Stimulated activated naive CD8-positive, alpha-beta T cell treated with anti-CD3 and anti-CD28 coated beads, Interleukin-15, amount 100 ng/mL, for 72 hours (primary cell): ENCODE measurements at regions not wholly inside any gene's neighbourhood (a gene's known extent, or its start where the extent isn't known, plus 50 kb on each side); places are given as distances from the start of the nearest gene placed in this dataset.

Experiments
- ATAC-seq: fragments of 150-1000 bp; cut with Tn5 transposase; 2 replicates; pipeline ENCODE4 v1.10.0; 2021; ENCODE audit warnings: mild to moderate bottlenecking, moderate library complexity
- DNase-seq, 2 donors: peaks; one replicate each; pipeline ENCODE4 v3.0.0; 2021 to 2022
- H3K27ac Mint-ChIP-seq, 2 donors: one replicate each; pipeline ENCODE4 v1.8.0; 2022; ENCODE audit warnings: mild to moderate bottlenecking in 2 of 2, mixed read lengths in 2 of 2, moderate library complexity in 2 of 2
- H3K27me3 Mint-ChIP-seq: one replicate; pipeline ENCODE4 v1.8.0; 2022; ENCODE audit warnings: mixed read lengths
- H3K4me1 Mint-ChIP-seq: one replicate; pipeline ENCODE4 v1.8.0; 2022; ENCODE audit warnings: mild to moderate bottlenecking, mixed read lengths
- H3K4me3 Mint-ChIP-seq, 2 donors: one replicate each; pipeline ENCODE4 v1.8.0; 2022; ENCODE audit warnings: mild to moderate bottlenecking in 2 of 2, mixed read lengths in 2 of 2, moderate library complexity in 1 of 2
- H3K9me3 Mint-ChIP-seq, 2 donors: one replicate each; pipeline ENCODE4 v1.8.0; 2022; ENCODE audit warnings: mixed read lengths in 2 of 2

DNA sequence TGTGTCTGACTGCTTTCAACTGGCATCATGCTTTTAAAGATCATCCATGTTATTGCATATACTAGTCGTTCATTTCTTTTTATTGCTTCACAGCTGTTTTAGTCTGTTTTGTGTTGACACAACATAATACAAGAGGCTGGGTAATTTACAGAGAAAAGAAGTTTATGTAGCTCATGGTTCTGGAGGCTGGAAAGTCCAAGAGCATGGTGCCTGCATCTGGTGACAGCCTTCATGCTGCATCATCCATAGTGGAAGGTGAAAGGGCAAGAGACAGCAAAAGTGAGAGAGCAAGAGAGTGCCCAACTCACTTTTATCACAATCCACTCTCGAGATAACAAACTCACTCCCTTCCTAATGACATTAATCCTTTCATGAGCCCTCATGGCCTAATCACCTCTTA lies 198.4 kb downstream of the NSG2 start:
- H3K4me3 Mint-ChIP-seq = no peak overlapping the region
- DNase-seq = no peak
- ATAC-seq = no peak
- peaks cover 9% of the 10 kb centered on the region for H3K27me3 Mint-ChIP-seq
- H3K27ac Mint-ChIP-seq = no peak overlapping the region
- H3K4me1 Mint-ChIP-seq = no peaks in the 10 kb centered on the region
- H3K9me3 Mint-ChIP-seq = peaks cover 10 to 24% of the 10 kb centered on the region in 2 donors

DNA sequence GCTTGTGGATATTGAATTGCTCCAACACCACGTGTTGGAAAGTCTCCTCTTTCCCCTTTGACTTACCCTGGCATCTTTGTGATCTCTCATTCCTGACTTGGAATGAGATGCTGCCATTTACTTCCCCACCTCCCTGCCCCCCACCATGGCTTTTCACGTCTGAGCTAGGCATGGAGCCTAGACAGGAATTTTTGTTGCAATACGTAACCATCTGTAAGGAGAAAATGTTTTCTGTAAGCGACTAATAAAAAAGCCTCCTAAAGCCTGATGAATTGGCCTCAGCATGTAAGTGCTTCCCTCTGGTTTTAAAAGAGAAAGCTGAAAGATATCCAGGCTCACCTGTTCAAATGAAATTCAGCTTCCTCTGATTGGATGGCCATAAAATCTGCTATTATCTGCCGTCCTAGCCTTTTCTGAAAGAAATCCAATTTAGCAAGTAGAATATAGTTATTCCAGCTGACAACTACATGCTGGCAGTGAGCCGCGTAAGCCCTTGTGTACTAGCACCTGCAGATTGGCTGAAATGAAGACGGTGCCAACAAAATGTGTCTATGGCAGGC lies 200.1 kb downstream of the NSG2 start:
- Mint-ChIP-seq H3K4me3 (no peak overlapping the region), H3K27me3 (no peaks in the 10 kb centered on the region), H3K9me3 (peaks cover 4 to 12% of the 10 kb centered on the region in 2 donors), H3K4me1 (no peaks in the 10 kb centered on the region), H3K27ac (no peak overlapping the region)
- ATAC-seq (no peak), DNase-seq (no peak)

DNA sequence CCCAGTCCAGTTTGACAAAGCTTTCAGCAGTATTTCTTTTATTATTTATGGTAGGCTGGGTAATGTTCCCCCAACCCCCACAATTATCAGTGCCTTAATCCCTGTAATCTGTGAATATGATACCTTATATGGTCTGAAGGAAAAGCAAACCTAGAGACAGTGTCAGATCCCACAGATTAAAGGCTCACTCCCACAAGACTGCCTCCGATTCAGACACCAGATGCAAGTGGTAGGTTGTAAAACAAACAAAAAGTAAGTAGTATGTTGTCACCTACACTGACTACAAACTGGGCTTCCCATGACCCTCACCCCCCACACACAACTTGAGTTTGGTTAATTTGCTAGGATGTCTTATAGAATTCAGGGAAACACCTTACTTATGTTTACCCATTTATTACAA lies 201.2 kb downstream of the NSG2 start:
- ATAC-seq (no peak), DNase-seq (no peak)
- Mint-ChIP-seq H3K27ac (no peak overlapping the region), H3K27me3 (no peaks in the 10 kb centered on the region), H3K4me3 (no peak overlapping the region), H3K4me1 (no peaks in the 10 kb centered on the region), H3K9me3 (peaks cover 4 to 12% of the 10 kb centered on the region in 2 donors)

DNA sequence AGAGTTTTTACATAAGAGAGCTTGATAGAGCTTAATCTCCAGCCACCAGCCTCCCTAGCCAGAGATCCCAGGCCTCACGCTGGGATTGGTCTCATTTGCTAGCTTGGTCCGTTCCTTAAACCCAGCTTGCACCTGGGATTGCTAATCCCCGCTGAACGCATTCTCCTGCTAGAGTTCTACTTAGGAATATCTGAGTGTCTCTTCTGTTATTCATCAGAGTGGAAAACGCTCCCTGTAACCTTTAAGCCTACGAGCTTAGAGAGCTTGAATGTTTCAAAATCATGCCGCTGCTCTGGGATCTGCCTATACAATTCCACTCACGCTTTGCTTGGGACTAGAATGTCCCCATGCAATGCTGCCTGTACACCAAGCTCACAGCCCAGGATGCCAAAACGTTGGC lies 201.8 kb downstream of the NSG2 start:
- H3K4me3 Mint-ChIP-seq = no peak overlapping the region
- H3K27me3 Mint-ChIP-seq = no peaks in the 10 kb centered on the region
- H3K4me1 Mint-ChIP-seq = no peaks in the 10 kb centered on the region
- ATAC-seq = no peak
- DNase-seq = no peak
- no peak overlapping the region for H3K27ac Mint-ChIP-seq
- H3K9me3 Mint-ChIP-seq = peaks cover 4 to 12% of the 10 kb centered on the region in 2 donors

DNA sequence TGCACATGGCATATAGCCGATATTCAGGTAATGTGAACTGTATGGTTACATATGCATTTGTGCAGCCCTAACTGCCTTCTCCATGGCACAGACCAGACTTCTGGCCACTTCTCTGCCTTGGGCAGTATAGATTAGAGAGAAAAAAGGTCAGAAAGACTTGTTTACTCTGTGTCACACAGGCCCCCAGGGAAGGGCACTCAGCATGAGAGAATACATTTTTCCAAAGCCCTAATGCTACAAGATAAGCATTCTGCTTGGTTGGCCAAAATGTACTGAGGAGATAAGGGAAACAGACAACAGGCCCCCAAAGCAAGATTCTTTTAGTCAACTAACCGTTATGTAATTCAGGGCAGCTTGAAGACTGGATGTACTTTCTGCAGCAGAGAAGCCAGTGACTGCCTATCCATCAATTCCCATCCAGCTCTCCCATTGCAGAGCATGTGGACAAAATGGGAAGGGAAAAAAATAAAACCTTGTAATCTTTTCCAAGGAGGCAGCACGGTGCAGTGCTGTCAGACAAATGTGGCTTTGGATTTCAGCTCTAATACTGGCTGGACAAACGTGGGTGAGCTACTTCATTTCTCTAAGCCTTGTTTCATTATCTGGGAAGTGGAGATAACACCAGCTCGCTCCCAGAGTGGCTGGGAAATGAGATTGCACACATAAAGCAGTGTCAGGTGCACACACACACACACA lies 205.9 kb downstream of the NSG2 start:
- Mint-ChIP-seq H3K4me3 (no peak overlapping the region), H3K27ac (no peak overlapping the region), H3K4me1 (no peaks in the 10 kb centered on the region), H3K27me3 (no peaks in the 10 kb centered on the region), H3K9me3 (peaks cover 4 to 6% of the 10 kb centered on the region in 2 donors)
- ATAC-seq (no peak), DNase-seq (no peak)

DNA sequence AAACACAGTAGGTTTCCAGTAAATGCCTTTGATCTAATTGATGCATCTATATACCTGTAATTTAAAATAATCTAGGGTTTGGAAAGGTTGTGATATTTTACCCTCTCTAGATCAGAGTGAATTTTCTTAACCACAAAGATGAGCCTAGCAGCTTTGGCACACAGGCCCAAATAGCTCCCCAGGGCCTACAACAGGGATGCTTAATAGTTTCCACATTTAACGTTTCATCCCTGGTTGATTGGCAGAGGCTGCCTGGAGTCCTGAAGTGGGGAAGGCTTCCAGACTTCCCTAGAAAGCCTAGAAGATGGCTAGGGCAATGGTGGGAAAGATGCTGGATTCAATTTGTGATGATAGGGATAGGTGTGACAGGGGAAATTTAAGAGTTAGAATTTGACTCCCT lies 206.6 kb downstream of the NSG2 start:
- DNase-seq (no peak), ATAC-seq (no peak)
- no peaks in the 10 kb centered on the region for H3K27me3 Mint-ChIP-seq
- H3K9me3 Mint-ChIP-seq = peaks cover 4 to 6% of the 10 kb centered on the region in 2 donors
- H3K4me1 Mint-ChIP-seq = no peaks in the 10 kb centered on the region
- H3K4me3 Mint-ChIP-seq = no peak overlapping the region
- no peak overlapping the region for H3K27ac Mint-ChIP-seq

DNA sequence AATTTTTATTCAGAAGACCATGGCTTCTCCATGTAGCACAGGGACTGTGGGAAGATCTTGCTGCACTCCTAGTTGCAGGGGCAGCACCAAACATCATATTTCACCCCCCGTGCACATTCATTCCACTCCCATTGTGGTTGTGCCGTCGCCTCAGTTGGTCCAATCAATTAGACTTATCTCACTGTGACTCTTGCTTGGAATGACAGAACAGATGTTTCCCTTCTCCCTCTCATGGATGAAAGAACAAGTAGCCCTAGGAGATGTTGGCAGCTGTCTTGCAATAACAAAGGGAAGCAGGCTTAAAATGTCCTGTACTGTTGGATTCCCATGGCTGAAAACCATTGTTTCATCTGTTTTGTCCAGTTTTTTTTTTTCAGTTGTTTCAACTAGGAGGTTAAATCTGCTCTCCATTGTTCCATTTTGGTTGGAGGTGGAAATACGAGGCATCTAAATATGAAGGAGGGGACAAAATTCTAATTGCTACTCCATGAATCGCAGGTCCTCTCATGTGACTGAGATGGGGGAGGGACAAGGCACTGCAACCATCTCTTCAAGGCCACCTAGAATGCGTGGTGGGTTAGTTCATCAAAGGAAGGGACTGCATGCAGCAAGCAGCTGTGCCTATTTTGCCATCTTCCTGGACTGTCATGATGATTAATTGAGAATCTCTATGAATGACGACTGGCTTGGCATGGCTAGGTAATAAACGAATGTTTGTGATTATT lies 214.4 kb downstream of the NSG2 start:
- H3K9me3 Mint-ChIP-seq = no peaks in the 10 kb centered on the region
- DNase-seq (no peak), ATAC-seq (no peak)
- peaks cover 21% of the 10 kb centered on the region for H3K27me3 Mint-ChIP-seq
- H3K4me1 Mint-ChIP-seq = no peaks in the 10 kb centered on the region
- H3K4me3 Mint-ChIP-seq = no peak overlapping the region
- H3K27ac Mint-ChIP-seq = no peak overlapping the region

DNA sequence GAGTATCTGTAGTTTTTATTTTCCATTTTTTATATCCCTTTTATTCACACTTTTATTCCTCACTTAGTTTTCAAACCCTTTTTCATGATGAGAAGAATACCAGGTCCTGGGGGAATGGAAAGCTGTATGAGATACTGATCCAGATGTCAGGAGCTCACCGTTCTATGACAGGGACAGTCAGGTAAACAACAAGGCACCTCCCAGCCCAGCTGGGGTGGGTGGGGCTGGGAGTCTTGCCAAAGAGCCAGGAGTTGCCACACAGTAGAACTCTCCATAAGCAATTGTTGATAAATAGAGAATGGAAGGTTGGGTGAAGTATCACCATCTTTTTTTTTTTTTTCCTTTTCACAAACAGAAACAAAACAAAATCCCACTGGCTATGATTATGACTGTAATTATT lies 225.8 kb downstream of the NSG2 start:
- ATAC-seq (no peak), DNase-seq (no peak)
- peaks cover 13 to 26% of the 10 kb centered on the region in 2 donors for H3K9me3 Mint-ChIP-seq
- peaks cover 9% of the 10 kb centered on the region for H3K27me3 Mint-ChIP-seq
- no peaks in the 10 kb centered on the region for H3K4me1 Mint-ChIP-seq
- no peak overlapping the region for H3K27ac Mint-ChIP-seq
- no peak overlapping the region for H3K4me3 Mint-ChIP-seq

DNA sequence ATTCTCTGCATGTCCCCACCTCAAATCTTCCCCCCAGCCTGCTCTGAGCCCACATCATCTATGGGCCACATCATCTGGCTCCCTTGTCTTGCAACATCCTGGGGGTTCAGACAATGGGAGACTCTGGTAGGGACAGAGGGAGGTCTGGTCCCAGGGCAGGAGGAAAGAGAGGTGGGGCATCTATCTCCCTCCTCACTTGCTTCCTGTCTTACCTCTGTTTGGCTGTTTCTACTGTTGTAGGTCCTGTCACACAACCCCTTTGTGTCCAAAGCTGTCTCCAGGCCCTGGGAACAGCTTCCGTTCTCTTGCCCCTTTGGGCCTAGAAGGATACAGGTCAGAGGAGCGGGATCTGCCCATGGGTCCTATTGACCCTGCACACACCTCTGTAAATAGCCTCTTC lies 227.2 kb downstream of the NSG2 start:
- Mint-ChIP-seq H3K9me3 (peaks cover 8 to 21% of the 10 kb centered on the region in 2 donors), H3K27me3 (peaks cover 9% of the 10 kb centered on the region), H3K4me3 (no peak overlapping the region), H3K27ac (no peak overlapping the region), H3K4me1 (no peaks in the 10 kb centered on the region)
- DNase-seq = no peak
- no peak for ATAC-seq

DNA sequence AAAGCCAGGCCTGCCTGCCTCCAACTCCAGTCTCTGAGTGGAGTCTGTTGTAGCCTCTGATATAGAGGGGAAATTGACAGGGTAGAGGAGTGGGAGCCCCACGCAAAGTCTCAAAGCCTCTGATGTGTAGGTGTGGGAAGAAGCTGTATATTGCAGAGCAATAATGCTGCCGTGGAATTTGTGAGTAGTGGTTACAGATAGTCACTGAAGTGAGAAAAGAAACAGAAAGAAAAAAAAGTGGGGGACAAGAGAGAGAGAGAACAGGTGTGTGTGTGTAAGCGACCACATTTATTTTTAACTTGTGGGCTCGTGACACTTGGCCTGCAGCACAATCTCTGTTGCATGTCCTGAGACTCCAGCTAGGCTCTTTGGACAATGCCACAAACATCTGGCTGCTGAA lies 227.8 kb downstream of the NSG2 start:
- no peak overlapping the region for H3K4me3 Mint-ChIP-seq
- H3K27ac Mint-ChIP-seq = no peak overlapping the region
- DNase-seq = no peak
- no peaks in the 10 kb centered on the region for H3K4me1 Mint-ChIP-seq
- peaks cover 7 to 20% of the 10 kb centered on the region in 2 donors for H3K9me3 Mint-ChIP-seq
- no peak for ATAC-seq
- peaks cover 9% of the 10 kb centered on the region for H3K27me3 Mint-ChIP-seq

DNA sequence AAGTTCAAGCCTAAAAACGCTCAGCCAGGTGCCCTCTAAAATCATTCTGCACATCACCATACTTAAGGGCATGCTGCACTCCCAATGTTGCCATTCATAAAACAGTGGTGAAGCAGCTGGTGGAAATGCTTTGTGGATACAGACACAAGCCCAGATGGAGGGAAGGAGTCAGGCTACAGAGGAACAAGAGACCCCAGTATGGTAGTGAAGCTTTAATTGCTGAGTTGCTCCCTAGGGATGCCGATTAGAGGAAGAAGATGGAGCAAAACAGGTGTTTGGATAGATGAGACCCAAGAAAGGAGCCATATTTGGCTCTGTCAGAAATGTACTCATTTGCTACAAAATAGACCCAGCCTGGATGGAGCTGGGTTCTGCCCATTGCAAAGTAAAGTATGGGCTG lies 230.5 kb downstream of the NSG2 start:
- H3K4me1 Mint-ChIP-seq = no peaks in the 10 kb centered on the region

DNA sequence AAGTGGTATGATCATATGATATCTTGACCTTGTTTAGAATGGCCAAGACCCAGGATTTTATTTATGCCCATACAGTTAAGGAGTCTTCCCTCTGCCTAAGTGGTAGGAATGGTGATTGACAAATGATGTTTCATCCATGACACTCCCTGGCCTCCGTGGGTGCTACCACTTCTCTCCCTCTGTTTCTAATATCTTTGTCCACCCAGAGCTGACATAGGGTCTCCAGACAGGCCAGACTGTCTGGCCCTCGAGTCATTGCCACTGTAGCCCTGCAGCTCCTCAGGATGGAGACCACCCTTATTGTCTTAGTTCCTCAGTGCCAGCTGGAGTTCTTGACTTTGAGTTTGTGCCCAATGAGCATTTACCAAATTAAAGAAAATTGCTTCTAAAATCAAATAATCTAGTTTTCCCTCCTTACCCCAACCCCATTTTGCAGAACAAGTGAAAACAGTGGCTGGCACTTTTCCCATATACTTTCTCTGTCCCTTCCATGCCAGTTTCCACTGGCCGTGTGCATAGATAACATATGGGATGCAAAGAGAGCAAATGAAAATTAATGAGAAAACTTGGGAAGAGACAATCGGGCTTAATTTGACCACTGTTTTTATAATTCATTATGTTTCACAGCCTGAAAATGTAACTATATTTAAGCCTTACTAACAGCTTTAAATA lies 235.7 kb downstream of the NSG2 start:
- Mint-ChIP-seq H3K27ac (no peak overlapping the region), H3K27me3 (peaks cover 29% of the 10 kb centered on the region), H3K4me1 (no peaks in the 10 kb centered on the region), H3K9me3 (peaks cover 0 to 5% of the 10 kb centered on the region in 2 donors), H3K4me3 (no peak overlapping the region)
- DNase-seq (no peak), ATAC-seq (no peak)

More for the DNA sequence above, 230.5 kb downstream of the NSG2 start:
- Mint-ChIP-seq H3K27ac (peak overlapping the region in 1 of 2 donors; percentile 43), H3K27me3 (peaks cover 9% of the 10 kb centered on the region), H3K9me3 (peaks cover 0 to 9% of the 10 kb centered on the region in 2 donors), H3K4me3 (no peak overlapping the region)
- ATAC-seq (no peak), DNase-seq (no peak)

DNA sequence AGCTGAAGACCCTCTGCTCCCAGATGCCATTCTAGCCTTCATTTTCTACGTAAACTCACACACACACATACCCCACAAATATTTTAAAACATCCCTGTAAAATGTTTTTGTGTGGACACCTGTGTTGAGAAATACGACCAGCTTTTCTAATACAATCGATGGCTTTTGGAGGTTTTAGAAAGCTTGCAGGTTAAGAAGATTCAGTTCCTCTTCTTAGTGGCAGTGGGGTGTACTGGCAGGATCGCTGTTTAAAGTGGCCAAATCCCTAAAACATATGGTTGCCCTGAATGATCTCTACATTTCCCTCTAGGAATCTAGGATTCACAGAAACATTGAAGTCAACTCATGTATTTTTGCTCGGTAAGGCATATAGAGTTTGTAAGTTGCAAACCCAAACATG lies 236.3 kb downstream of the NSG2 start:
- Mint-ChIP-seq H3K9me3 (peaks cover 0 to 5% of the 10 kb centered on the region in 2 donors), H3K4me3 (no peak overlapping the region), H3K27ac (no peak overlapping the region), H3K4me1 (no peaks in the 10 kb centered on the region), H3K27me3 (peaks cover 29% of the 10 kb centered on the region)
- ATAC-seq (no peak), DNase-seq (no peak)

DNA sequence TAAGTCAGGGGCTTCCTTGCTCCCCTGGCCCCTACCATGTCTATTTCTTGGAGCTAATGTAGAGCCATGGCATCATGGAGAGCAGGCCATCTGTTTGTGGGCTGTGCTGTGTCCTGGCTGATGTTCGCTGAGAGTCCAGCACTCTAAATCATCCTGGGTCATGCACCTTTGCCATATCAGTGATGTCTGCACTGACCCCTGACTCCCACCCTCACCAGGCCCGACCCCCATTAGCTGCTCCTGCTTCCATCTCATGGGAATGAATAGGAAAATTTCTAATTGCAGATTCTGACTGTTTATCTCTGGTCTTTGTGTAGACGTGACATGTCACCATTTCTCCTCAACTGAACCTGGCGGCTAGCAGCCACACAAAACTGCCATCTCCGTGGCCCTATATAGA lies 236.9 kb downstream of the NSG2 start:
- H3K27me3 Mint-ChIP-seq = peaks cover 29% of the 10 kb centered on the region
- H3K27ac Mint-ChIP-seq = no peak overlapping the region
- H3K4me3 Mint-ChIP-seq = no peak overlapping the region
- ATAC-seq (no peak), DNase-seq (no peak)
- H3K4me1 Mint-ChIP-seq = no peaks in the 10 kb centered on the region
- H3K9me3 Mint-ChIP-seq = peaks cover 0 to 5% of the 10 kb centered on the region in 2 donors

DNA sequence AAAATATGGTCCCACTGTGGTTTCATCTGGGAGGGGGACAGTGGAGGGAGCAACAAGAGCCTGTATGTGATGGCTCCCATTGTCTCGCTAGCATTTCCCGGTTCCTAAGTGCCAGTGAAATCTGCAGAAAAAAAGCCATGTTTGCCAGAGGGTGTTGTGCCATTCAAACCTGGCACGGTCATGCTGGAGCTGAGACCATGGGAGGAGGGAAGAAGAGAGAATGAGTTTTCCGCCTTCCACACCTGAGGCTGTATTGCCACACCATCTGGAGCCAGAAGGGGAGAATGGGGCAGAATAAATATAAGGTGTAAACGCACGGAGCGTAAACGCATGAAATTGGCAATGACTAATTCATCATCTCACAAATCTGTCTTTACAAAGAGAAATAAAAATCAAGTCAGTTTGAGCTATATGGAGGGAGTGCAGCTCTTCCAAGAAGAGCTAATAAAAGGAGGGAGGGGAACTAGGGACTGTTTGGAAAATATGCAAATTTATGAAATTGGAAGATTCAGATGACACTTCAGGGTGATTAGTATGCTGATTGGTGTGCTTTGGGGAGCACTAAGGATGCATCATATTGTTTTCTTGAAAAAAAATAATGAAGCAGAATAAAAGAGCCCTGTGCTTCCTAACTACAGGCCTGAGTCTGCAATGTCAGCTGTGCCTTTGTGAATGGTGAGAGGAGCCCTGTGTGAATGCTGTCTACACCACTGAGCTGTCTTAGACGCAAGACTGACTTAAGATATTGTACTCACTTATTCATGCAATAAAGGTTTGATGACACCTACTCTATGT lies 237.9 kb downstream of the NSG2 start:
- H3K9me3 Mint-ChIP-seq = peaks cover 0 to 5% of the 10 kb centered on the region in 2 donors
- H3K4me3 Mint-ChIP-seq = no peak overlapping the region
- DNase-seq (no peak), ATAC-seq (no peak)
- no peak overlapping the region for H3K27ac Mint-ChIP-seq
- H3K27me3 Mint-ChIP-seq = peaks cover 29% of the 10 kb centered on the region
- no peaks in the 10 kb centered on the region for H3K4me1 Mint-ChIP-seq
